Mesenchymal stem cell (in vitro differentiated cells and primary cell): ENCODE measurements at regions not wholly inside any gene's neighbourhood (a gene's known extent, or its start where the extent isn't known, plus 50 kb on each side); places are given as distances from the start of the nearest gene placed in this dataset.
A peak's percentile ranks its signal among the peaks of the same experiment; 100 is the strongest.

Source experiments
- DNase-seq: peaks from one replicate; pipeline ENCODE4 v3.0.0-alpha.2; 2013
- H2AFZ ChIP-seq: one replicate; pipeline ENCODE4 v1.6.1; 2013; ENCODE audit warnings: low read depth, mild to moderate bottlenecking, control low read depth, inconsistent platforms, low read length, moderate library complexity
- H2AK5ac ChIP-seq: 2 replicates; pipeline ENCODE4 v1.6.1; 2013; ENCODE audit warnings: low read length, moderate library complexity, mild to moderate bottlenecking, inconsistent platforms; ENCODE audit not compliant: severe bottlenecking
- H2BK120ac ChIP-seq: one replicate; pipeline ENCODE4 v1.6.1; 2013; ENCODE audit warnings: low read depth, mild to moderate bottlenecking, inconsistent platforms, low read length, moderate library complexity
- H2BK12ac ChIP-seq, 2 experiments: one replicate each; pipeline ENCODE4 v1.6.1; 2013; ENCODE audit warnings: inconsistent platforms in 2 of 2, low read length in 2 of 2, mild to moderate bottlenecking in 2 of 2, moderate library complexity in 2 of 2, control low read depth in 1 of 2
- H2BK15ac ChIP-seq: one replicate; pipeline ENCODE4 v1.6.1; 2013; ENCODE audit warnings: mild to moderate bottlenecking, low read depth, inconsistent platforms; ENCODE audit not compliant: poor library complexity, severe bottlenecking
- H2BK5ac ChIP-seq: 2 replicates; pipeline ENCODE4 v1.6.1; 2013; ENCODE audit warnings: low read depth, mild to moderate bottlenecking, low read length, control low read depth, inconsistent platforms; ENCODE audit not compliant: poor library complexity, severe bottlenecking
- H3K14ac ChIP-seq, 2 experiments: one replicate each; pipeline ENCODE4 v1.6.1; 2013; ENCODE audit warnings: inconsistent platforms in 2 of 2, low read length in 2 of 2, control low read depth in 1 of 2, mild to moderate bottlenecking in 1 of 2, moderate library complexity in 1 of 2
- H3K18ac ChIP-seq, 2 experiments: one replicate each; pipeline ENCODE4 v1.6.1; 2013; ENCODE audit warnings: inconsistent platforms in 2 of 2, low read length in 2 of 2, control low read depth in 1 of 2, low read depth in 1 of 2, mild to moderate bottlenecking in 1 of 2
- H3K23ac ChIP-seq, 2 experiments: one replicate each; pipeline ENCODE4 v1.6.1; 2013; ENCODE audit warnings: inconsistent platforms in 2 of 2, low read length in 2 of 2, mild to moderate bottlenecking in 2 of 2, moderate library complexity in 2 of 2, control low read depth in 1 of 2
- H3K27ac ChIP-seq: 2 replicates; pipeline ENCODE4 v1.5.1; 2013; ENCODE audit warnings: mild to moderate bottlenecking, moderate library complexity, low read length, control low read depth, inconsistent platforms; ENCODE audit not compliant: poor library complexity, severe bottlenecking
- H3K27me3 ChIP-seq, 2 experiments: 2 replicates each; pipeline versions ENCODE4 v1.6.1 to v1.7.0; 2013; ENCODE audit warnings: low read length in 2 of 2, mild to moderate bottlenecking in 2 of 2, moderate library complexity in 2 of 2, control low read depth in 1 of 2, inconsistent platforms in 1 of 2; ENCODE audit not compliant: control insufficient read depth in 1 of 2, insufficient read depth in 1 of 2
- H3K36me3 ChIP-seq, 2 experiments: 2 replicates each; pipeline versions ENCODE4 v1.6.1 to v1.7.0; 2013; ENCODE audit warnings: low read length in 2 of 2, control low read depth in 1 of 2, inconsistent platforms in 1 of 2, low read depth in 1 of 2, mild to moderate bottlenecking in 1 of 2; ENCODE audit not compliant: insufficient read depth in 2 of 2, control insufficient read depth in 1 of 2
- H3K4ac ChIP-seq, 2 experiments: one replicate each; pipeline ENCODE4 v1.6.1; 2013; ENCODE audit warnings: inconsistent platforms in 2 of 2, low read length in 2 of 2, mild to moderate bottlenecking in 2 of 2, moderate library complexity in 2 of 2, control low read depth in 1 of 2, low read depth in 1 of 2
- H3K4me1 ChIP-seq: 2 replicates; pipeline ENCODE4 v1.6.1; 2013; ENCODE audit warnings: low read depth, low read length, control low read depth; ENCODE audit not compliant: control insufficient read depth, insufficient read depth
- H3K4me2 ChIP-seq: 2 replicates; pipeline ENCODE4 v1.6.1; 2013; ENCODE audit warnings: low read length, mild to moderate bottlenecking, inconsistent platforms; ENCODE audit not compliant: poor library complexity, severe bottlenecking
- H3K4me3 ChIP-seq, 2 experiments: 2 replicates each; pipeline versions ENCODE4 v1.5.1 to v1.7.0; 2013; ENCODE audit warnings: low read length in 2 of 2, mild to moderate bottlenecking in 2 of 2, control low read depth in 1 of 2, low read depth in 1 of 2; ENCODE audit not compliant: insufficient read depth in 1 of 2
- H3K79me1 ChIP-seq: replicated peaks from 2 replicates; pipeline ENCODE4 v1.6.1; 2013; ENCODE audit warnings: mild to moderate bottlenecking, control low read depth, low read length, inconsistent platforms; ENCODE audit not compliant: poor library complexity, severe bottlenecking
- H3K9ac ChIP-seq: 2 replicates; pipeline ENCODE4 v1.7.0; 2013; ENCODE audit warnings: mild to moderate bottlenecking, low read length, moderate library complexity
- H3K9me3 ChIP-seq: 2 replicates; pipeline ENCODE4 v1.7.0; 2013; ENCODE audit warnings: mild to moderate bottlenecking, low read length; ENCODE audit not compliant: control insufficient read depth
- H4K8ac ChIP-seq: one replicate; pipeline ENCODE4 v1.6.1; 2013; ENCODE audit warnings: inconsistent platforms, mild to moderate bottlenecking, low read length, moderate library complexity
- H4K91ac ChIP-seq: one replicate; pipeline ENCODE4 v1.6.1; 2013; ENCODE audit warnings: mild to moderate bottlenecking, low read length, inconsistent platforms
- WGBS: methylation state at CpG from one replicate; pipeline ENCODE4 v1.1.7; 2013; ENCODE audit warnings: mixed read lengths; 5-methylcytosine and 5-hydroxymethylcytosine counted together

DNA sequence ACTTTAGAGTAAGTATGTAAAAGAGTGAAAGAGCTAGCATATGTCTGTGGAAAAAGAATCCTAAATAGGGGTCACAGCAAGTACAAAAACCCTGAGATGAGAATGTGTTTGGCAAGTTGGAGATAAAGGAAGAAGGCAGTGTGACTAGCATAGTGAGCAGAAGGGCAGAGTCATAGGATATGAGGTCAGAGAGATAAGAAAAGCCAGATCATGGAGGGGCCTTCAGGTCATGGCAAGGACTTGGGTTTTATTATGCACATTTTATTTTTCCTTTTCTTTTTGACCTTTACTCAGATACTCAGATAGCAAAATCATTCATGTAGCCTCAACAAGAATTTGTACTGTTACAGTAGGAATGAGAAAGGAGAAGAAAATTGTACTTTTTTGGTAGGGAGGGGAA, 138.0 kb downstream of the GJA1 start:
- no peaks in the 10 kb centered on the region for H3K9me3 ChIP-seq
- H3K4me1 ChIP-seq, result no peaks in the 10 kb centered on the region
- no peak overlapping the region for H2BK15ac ChIP-seq
- no peaks in the 10 kb centered on the region for H3K79me1 ChIP-seq
- no peak overlapping the region for H3K27ac ChIP-seq
- H3K4me3 ChIP-seq, result peak overlapping the region in 1 of 2 experiments; percentile 17
- H2BK5ac ChIP-seq, result no peak overlapping the region
- H3K4me2 ChIP-seq, result no peak overlapping the region
- H2AK5ac ChIP-seq, result no peak overlapping the region
- no peaks in the 10 kb centered on the region for H3K27me3 ChIP-seq
- H3K4ac ChIP-seq, result no peak overlapping the region
- H4K8ac ChIP-seq, result peak overlapping the region; percentile 64
- H3K14ac ChIP-seq, result no peak overlapping the region
- no peak overlapping the region for H2BK120ac ChIP-seq
- H3K36me3 ChIP-seq, result no peaks in the 10 kb centered on the region
- no peak overlapping the region for H3K18ac ChIP-seq
- no peak overlapping the region for H2AFZ ChIP-seq
- DNase-seq, result no peak
- no peak overlapping the region for H3K23ac ChIP-seq
- peak overlapping the region; percentile 40 for H3K9ac ChIP-seq
- H2BK12ac ChIP-seq, result no peak overlapping the region
- no peak overlapping the region for H4K91ac ChIP-seq

- Histone ChIP-seq H3K4ac (no peak overlapping the region), H3K18ac (no peak overlapping the region), H2AFZ (no peak overlapping the region), H3K4me3 (no peak overlapping the region), H3K4me1 (no peaks in the 10 kb centered on the region), H2AK5ac (no peak overlapping the region), H3K27me3 (no peaks in the 10 kb centered on the region), H3K9me3 (no peaks in the 10 kb centered on the region), H3K79me1 (no peaks in the 10 kb centered on the region), H3K27ac (no peak overlapping the region), H4K8ac (no peak overlapping the region), H3K4me2 (no peak overlapping the region), H2BK5ac (no peak overlapping the region), H2BK15ac (no peak overlapping the region), H3K9ac (no peak overlapping the region), H3K14ac (no peak overlapping the region), H3K36me3 (no peaks in the 10 kb centered on the region), H2BK12ac (no peak overlapping the region), H4K91ac (no peak overlapping the region), H2BK120ac (no peak overlapping the region), H3K23ac (no peak overlapping the region)
- no peak for DNase-seq
These were observed 142.8 kb downstream of the GJA1 start for GRCh38 chr6:121578216-121578615.

DNA sequence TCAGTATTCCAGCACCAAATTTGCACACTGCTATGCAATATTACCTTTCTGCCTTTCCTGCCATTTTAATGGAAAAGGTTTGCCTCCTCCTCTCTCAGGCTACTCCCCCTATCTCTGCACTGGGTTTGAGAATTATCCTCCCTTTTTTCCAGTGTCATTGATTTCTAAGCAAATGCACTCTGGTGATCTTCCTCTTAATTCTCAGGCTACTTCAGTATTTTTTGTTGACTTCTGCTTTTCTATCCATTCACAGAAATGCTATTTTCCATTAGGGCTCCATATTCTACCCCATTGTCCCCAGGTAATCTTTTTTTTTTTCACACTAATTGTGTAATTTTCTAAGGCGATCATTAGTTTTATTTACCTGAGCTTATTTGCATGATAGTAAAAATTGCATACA, 144.0 kb downstream of the GJA1 start:
- Histone ChIP-seq H2BK120ac (no peak overlapping the region), H3K9ac (no peak overlapping the region), H3K27ac (no peak overlapping the region), H2BK15ac (no peak overlapping the region), H3K23ac (no peak overlapping the region), H3K18ac (no peak overlapping the region), H2AK5ac (no peak overlapping the region), H3K4ac (no peak overlapping the region), H3K4me3 (no peak overlapping the region), H3K27me3 (no peaks in the 10 kb centered on the region), H3K14ac (no peak overlapping the region), H3K36me3 (no peaks in the 10 kb centered on the region), H3K79me1 (no peaks in the 10 kb centered on the region), H4K91ac (no peak overlapping the region), H3K4me2 (no peak overlapping the region), H3K4me1 (peaks cover 2% of the 10 kb centered on the region), H3K9me3 (no peaks in the 10 kb centered on the region), H2BK5ac (no peak overlapping the region), H2BK12ac (no peak overlapping the region), H2AFZ (no peak overlapping the region), H4K8ac (no peak overlapping the region)
- WGBS, result no CpG with 5 or more reads among the region's 1 CpG
- DNase-seq, result no peak

DNA sequence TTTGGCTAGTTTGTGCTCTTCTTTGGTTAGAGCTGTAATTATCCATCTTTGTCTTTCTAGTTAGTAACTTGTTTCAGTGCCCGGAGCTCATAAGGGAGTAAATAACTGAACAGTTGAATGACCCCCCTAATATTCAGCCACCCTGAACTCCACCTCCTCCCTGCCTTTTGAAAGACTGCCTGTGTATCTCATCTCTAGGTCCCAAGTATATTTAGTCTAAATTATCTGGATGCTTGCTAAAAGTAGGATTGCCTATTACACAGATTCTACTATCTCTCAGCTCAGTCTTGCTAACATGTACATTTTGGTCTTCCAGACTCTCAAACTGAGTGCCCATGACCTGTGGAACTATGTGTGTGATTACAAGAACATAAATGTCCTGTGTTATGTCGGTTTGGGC, 145.9 kb downstream of the GJA1 start:
- no CpG with 5 or more reads among the region's 2 CpGs for WGBS
- Histone ChIP-seq H3K4me3 (no peak overlapping the region), H2AK5ac (no peak overlapping the region), H2AFZ (no peak overlapping the region), H3K4me1 (peaks cover 2% of the 10 kb centered on the region), H3K9ac (no peak overlapping the region), H3K4ac (no peak overlapping the region), H3K9me3 (no peaks in the 10 kb centered on the region), H3K27me3 (no peaks in the 10 kb centered on the region), H2BK12ac (no peak overlapping the region), H3K36me3 (no peaks in the 10 kb centered on the region), H3K18ac (no peak overlapping the region), H4K91ac (no peak overlapping the region), H3K4me2 (no peak overlapping the region), H3K23ac (no peak overlapping the region), H2BK15ac (no peak overlapping the region), H2BK120ac (no peak overlapping the region), H4K8ac (no peak overlapping the region), H2BK5ac (no peak overlapping the region), H3K79me1 (no peaks in the 10 kb centered on the region), H3K14ac (no peak overlapping the region), H3K27ac (no peak overlapping the region)
- DNase-seq, result no peak
